T-helper 1 cell (primary cell): ENCODE measurements at regions not wholly inside any gene's neighbourhood (a gene's known extent, or its start where the extent isn't known, plus 50 kb on each side); places are given as distances from the start of the nearest gene placed in this dataset.

Experiments used
- DNase-seq, 5 donors: peaks; one replicate each; pipeline ENCODE4 v3.0.0-alpha.2; 2012 to 2020

DNA sequence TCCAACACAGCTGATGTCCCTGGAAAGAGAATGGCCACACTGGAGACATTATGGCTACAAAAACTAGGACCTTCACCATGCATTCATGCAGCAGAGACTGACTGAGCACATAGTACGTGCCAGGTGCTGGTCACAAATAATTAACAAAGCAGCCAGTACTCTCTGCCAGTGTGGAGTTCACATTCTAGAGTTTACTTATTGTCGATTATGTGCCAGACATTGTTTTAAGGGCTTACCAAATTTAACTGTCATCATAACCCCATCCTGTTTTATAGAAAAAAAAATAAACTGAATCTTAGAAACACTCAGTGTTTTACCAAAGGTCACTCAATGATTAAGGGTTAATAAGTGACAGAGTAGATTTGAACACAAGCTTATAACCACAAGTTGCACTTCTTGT is 143.3 kb downstream of the RRAGC start:
- DNase-seq, result no peak

DNA sequence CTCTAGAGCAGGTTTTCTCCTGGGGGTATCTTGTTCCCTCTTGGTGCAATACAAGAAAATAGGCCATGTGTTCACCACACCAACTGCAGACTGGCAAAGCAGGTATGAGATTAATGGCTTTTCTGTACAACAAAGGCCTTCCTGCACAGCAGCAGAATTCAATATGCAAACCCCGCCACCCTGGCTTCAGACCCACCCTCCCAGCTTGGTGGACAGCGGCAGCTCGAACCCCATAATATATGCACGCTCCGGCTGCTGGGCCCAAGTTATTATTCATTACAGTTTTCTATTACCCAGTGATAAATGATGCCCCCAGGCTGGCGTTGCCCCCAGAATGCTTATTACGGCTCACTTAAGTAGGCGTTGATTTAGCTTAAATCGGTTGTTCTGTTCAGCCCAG is 144.2 kb downstream of the RRAGC start:
- DNase-seq, result no peak

DNA sequence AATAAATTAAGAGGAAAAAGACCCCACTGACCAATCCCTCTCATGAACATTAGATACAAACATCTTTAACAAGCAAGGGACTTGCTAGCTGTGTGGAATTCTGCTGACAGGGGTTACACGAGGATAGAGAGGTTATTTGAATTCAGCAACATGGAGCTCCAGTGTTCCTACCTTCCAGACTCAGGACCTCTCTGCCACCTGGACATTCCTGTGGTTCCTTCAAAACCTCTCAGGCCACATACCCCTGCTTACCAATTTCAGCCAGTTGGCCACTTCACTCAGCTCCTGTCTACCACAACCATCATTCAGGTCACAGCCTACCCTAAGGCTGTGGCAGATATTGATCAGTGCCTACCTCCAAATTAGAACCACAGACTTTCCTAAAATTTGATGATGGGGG is 147.5 kb downstream of the RRAGC start:
- no peak for DNase-seq

DNA sequence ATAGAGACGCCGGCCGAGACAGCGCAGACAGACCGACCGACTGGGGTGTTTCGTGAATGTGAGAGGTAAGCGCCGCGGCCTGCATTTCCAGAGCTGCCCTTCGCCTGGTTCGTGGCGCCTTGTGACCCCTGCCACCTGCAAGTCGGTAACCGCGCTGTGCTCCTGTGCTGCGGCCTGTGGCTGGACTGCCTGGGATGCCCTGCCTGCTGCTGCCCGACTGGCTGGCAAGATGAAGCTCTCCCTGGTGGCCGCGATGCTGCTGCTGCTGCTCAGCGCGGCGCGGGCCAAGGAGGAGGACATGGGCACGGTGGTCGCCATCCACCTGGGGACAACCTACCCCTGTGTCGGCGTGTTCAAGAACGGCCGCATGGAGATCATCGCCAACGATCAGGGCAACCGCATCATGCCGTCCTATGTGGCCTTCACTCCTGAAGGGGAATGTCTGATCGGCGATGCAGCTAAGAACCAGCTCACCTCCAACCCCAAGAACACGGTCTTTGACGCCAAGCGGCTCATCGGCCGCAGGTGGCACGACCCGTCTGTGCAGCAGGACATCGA is 150.8 kb downstream of the RRAGC start:
- no peak for DNase-seq

DNA sequence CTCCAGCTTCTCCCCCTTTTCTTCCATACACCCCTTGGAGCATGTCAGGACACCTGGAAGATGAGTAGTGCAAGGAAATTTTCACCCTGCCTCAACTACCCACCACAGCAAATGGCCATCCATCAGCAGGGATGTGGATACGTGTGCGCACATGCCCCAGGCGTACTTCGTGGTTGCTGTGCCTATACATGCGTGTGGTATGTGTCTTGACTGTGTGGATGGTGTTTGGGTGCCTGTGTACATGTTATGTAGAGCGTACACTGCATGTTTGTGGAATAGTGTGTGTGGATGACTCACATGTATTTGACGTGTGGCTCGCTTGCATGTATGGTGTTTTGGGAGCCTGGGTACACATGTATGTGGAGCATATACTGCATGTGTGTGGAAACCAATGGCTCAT is 158.5 kb downstream of the RRAGC start:
- no peak for DNase-seq

DNA sequence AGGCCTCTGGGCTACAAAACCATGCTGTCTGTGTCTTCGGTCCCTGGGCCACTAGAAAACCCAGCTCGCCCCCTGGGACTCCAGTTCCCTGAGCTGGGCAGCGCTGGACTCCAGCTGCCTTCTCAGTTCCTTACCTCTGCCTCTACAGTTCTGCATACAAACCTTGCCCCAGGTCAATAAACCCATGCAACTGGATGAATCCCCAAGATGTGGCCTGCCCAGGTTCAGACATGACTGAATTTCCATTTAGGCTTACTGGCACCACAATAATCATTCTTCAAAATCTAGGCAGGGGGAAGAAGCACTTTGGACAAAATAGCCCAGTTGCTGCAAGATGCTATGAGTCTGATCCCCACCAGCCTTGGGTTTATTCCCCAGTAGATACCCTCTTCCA is 159.5 kb downstream of the RRAGC start:
- DNase-seq, result no peak

DNA sequence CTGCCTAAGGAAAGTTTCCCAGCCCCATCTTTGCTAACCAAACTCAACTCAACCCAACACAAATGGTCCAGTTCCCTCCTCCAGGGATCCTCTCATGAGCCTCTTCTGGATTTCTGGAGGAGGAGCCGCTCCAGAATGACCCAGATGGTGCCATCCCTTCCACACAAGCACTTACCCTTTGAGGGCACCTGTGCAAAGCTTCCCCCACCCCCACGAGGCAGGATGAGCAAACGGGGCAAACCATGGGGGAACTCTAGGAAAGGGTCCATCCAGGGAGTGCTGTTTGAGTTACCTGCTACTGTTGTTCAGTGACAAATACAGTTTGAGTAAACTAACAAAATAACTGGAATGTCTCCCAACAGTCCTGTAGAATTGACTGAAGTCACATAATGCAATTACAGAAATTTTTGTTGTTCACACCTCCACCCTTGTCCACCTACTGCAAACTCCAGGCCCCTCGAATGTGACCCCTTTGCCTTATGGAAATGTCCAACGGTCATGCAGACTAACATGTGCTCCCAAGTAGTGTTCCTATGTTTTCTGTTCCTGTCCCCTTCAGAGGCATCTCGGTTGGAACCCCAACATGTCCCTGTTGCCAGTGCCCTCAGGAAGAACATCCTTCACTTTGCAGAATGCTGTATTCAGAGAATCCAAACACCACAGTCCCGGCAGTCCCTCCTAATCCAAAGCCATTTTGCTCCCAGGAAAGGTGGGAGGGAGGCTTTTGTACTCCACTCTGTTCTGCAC is 160.1 kb downstream of the RRAGC start:
- no peak for DNase-seq

DNA sequence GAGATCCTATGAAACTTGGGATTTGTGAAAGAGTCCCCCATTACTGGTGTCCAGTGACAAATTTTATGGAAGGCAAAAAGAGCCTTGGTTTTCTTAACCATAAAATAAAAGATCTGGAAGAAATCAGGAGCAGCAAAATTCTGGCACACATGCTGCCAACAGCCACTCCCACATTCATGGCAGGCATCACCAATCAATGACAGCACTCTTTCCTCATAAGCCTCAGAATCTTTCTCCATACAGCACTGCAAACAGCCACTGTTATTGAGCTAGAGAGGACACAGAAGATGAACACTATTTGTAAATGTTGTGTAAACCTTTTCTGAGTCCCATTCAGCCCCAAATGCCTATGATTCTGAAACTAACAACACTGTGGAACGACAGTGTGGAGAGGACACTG is 162.2 kb downstream of the RRAGC start:
- DNase-seq, result no peak

DNA sequence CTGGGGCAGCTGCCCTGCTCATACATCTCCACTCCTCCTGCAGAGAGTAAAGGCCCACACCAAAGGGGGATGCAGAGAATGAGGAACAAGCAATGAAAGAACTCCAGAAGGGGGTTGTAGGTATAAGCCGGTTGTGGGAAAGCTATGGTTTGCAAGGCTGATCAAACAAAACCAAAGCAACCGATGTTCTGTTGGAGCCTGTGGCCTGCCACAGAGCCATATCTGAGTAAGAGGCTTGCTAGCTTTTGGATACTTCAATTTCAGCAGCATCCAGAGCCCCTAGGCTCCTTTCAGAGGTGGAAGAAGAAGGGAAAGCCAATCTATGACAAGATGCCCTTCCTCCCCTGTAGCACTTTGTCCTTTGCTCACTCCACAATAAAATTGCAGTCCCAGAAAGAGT is 163.2 kb downstream of the RRAGC start:
- DNase-seq, result no peak

DNA sequence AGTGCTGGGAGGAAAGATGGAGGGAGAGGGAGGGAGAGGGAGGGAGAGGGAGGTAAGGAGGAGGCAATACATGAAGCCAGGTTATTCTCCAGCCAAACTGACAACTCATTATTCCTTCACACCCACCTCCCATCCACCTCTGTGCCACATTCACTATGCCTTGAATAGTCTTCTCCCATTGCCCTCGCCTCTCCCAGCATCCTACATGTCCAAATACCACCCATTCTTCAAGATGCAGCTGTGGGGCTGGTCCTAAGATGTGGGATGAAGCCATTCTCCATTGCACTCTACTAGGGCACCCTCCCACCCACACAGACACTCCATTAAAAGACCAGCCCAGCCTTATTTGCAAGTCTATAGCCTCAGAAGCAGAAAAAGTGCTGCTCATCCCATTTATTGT is 165.8 kb downstream of the RRAGC start:
- no peak for DNase-seq

DNA sequence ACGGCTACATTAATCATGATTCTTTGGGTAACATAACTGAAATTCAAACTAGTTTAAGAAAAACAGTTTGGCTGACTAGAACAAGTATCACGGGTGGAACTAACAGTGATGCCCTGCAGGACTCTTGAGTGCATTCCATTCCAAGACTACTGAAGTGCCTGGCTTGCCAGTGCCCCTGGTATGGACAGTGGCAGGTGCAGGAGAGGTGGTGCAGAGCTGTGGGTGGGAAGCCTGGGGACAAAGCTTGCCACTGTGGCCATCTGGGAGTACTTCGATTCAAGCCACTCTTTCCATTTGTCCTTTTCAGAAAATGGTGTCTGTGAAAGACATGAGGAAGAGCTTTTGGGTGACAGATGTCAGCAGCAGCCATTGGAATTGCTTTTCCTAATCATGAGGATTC is 166.5 kb downstream of the RRAGC start:
- DNase-seq, result no peak

DNA sequence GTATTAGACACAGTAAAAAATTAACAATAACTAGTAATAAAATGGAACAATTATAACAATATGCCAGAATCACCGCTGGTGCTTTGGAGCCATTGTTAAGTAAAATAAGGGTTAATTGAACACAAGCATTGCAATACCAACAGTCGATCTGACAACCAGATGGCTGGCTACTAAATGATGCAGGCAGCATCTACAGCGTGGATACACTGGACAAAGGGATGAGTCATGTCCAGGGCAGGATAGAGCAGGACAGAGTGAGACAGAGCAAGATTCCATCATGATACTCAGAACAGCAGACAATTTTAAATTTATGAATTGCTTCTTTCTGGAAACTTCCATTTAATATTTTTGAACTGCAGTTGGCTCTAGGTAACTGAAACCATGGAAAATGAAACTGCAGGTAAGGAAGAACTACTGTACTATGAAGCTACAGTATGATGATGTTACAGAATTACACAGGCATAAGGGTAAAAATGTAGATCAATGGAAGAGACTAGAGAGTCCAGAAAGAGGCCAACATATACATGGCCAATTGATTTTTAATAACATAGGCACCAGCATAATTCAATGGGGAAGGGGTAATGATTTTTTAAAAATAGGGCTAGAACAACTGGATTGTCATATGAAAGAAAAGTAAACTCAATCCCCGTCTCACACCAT is 168.7 kb downstream of the RRAGC start:
- DNase-seq, result no peak

DNA sequence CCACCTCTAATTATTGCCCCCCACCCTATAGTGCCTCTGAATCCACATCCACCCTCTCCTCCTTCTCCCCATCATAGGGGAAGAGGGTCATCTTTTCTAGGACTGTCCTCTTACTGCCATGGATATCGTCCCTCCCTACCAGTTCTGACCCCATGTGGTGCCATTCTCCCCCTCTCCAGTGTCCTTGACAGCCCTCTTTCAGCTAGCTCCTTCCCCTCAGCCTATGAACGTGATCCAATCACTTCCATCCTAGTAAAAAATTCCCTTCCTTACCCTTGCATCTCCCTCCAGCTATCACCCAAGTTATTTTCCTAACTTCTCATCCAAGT is 172.7 kb downstream of the RRAGC start:
- no peak for DNase-seq

DNA sequence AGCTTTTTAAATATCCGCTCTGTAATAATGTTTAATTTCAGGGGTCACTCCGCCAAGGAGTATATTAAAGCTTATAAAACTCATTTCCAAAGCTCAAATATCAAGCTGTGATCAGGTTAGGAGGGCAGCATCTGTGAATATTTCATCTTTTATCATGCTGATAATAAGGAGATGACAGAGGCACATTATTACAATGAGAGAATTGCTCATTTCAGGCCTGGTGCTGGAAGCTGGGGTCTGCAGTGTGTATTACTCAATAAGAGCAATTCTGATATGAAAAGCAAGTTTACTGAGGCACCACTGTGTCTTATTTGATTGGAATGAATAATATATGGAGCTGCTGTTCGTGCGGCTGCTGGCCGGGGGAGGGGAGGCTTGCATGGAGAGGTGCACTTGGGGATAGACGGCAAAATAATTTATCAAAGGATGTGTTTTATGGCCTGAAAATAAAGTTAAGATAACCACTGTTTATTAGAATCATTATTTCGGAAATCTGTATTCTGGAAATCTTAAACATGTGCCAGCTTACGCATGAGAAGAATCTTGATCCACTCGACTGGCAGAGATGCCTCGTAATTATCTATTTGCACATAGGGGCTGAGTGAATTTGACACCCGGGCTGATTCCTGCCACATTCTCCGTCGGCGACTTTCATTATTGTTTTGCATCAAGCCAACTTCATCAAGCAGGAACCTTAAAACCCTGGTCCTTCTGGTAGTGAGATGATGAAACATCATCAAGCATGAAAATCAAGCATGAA is 173.2 kb downstream of the RRAGC start:
- no peak for DNase-seq

DNA sequence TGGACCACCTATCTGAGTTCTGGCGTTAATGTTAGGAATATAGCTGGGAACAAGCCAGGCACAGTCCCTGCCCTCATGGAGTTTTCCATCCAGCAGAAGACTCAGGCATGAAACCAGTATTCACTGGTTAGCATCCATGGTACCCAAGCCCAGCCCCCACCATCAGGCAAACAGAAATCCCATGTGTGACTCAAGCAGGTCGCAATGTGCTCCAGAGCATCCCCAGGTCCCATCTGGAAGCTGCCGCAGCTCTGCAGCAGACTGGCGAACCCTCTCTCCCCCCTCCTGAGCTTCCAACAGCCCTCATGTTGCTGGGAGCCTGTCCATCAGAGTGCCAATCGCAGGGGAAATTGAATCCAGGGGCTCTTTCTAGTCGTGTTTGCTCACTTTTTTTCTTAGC is 174.2 kb downstream of the RRAGC start:
- no peak for DNase-seq

DNA sequence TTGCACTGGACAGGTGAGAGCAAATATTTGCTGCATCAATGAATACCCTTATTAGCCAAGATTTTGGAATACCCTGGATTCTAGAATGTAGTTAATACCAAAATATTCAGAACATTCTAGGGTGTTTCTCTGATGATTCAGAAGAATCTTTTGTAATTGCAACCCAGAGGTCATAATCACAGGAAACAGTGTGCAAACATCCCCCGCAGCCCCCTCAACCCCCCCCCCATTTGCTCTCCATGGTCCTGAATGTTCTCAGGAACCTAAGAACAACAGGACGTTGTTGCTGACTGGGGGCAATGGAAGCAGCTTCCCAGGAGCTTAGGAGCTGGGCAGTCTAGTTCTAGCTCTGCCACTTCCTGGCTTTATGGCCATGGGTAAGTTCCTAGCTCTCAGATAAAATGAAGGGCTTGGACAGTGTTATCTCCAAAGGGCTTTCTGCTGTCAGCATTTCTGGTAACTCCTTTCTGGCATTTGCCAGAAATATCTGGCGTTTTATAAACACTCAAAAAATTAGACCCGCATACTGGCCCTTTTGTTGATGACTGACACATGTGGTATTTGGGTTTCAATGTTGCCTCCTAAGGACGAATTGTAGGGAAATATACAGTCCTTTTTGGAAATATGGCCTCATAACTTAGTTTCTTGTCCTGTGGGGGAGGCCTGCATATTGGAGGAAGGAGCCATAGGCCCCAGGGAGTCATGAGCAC is 178.6 kb downstream of the RRAGC start:
- DNase-seq, result no peak

DNA sequence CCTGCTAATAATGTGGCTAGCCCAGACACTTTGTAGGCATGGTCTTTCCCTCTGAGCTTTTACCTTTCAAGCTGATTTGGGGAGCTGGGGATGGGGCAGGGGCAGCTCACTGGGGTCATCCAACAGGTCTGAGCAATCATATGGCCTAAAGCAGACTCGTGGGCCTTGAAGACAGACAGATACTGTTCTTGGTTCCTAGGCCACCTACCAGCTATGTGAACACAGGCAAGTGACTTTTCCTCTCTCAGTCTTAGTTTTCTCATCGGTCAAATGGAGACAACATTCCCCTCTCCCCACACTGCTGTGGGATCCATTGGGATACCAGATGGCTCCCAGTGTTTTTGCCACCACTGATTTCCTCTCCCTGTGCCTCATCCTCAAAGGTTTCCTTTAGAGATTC is 181.8 kb downstream of the RRAGC start:
- no peak for DNase-seq

DNA sequence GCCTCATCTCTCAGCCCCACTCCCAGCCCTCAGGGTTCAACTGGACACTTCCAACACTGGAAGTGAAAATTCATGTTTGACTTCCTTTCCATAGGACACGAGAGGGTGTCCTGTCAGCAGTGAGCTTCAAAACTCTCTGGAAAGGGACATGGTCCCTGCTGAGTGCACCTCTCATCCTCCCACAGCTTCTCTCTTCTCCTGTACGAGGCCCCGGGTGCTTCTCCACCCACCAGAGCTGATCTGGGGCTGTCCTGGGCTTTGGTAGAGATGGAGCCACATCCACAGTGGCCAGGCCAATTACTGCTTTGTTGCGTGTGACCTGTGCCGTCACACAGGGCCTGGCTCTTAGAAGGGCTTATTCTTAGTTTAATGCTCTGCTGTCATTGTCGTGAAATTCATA is 182.3 kb downstream of the RRAGC start:
- no peak for DNase-seq

DNA sequence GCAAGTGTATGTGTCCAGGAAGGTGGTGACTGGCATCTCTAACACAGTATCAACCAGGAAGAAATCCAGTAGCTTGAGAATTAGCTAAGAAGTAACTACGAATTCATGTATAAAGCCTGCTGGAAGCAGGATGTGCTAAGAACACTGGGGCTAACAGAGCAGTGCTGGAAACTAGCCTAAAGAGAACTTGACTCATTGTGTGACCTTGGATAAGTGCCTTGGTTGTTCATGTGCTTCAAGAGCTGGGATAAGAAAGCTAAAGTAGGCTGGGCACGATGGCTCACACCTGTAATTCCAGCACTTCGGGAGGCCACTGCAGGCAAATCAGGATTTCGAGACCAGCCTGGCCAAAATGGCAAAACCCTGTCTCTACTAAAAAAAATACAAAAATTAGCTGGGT is 186.9 kb downstream of the RRAGC start:
- no peak for DNase-seq

DNA sequence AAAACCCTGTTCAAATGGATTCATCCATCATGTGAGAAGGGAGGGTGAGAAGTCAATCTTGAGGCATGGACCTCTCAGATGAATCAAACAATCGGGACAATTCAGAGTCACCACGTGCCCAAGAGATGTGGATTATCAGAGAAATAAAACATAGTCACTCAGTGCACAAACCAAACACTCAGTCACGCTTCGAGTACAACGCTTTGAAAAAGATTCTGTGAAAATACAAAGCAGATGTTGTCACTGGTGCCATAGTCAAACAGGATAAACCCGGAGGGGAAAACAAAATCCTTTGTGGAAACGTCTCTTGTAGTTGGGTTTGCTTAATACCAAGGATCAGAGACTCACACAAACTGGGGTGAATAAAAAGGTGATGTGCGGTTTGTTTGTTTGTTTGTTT is 188.4 kb downstream of the RRAGC start:
- no peak for DNase-seq

DNA sequence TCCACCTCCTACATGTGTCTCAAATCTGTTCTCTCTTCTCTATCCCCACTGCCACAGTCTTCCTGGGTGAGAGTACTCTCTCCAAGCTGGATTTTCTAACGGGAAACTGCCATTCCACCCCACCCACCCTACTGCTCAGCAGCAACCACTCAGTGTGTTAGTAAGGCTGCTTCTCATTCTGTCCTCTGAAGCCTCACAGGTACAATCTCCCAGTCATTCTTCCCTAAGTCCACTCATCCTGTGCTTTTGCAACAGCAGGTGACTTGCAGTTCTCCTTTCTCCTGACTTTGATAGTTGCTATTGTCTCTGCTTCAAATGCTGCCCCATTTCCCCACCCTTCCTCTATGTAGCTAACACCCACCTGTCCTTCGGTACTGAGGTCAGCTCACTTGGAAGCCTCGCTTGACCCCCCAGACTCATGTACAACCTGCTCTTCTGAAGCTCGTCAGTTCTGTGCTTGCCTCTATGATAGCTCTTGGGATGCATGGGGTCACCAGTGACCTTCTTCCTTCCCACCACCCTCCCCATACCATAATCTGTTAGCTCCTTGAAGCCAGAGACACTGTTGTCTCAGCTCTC is 188.9 kb downstream of the RRAGC start:
- DNase-seq, result no peak

DNA sequence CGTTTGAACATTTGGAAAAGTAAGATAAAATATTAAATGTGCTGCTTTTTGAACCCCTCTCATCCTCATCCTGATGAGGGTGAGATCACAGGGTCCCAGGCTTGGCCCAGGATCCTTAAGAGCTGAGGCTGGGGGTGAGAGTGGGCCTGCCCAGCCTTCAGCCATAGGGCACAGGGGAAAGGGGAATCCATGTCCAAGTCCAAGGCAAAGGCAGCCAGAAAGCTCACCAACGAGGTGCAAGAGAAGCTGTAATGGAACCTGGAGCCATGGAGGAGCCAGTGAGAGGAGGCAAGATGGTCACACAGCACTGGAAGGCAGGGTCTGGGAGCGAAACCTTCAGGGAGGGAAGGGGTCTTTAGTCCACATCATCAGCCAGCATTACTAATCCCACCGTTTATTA is 191.9 kb downstream of the RRAGC start:
- DNase-seq, result no peak

DNA sequence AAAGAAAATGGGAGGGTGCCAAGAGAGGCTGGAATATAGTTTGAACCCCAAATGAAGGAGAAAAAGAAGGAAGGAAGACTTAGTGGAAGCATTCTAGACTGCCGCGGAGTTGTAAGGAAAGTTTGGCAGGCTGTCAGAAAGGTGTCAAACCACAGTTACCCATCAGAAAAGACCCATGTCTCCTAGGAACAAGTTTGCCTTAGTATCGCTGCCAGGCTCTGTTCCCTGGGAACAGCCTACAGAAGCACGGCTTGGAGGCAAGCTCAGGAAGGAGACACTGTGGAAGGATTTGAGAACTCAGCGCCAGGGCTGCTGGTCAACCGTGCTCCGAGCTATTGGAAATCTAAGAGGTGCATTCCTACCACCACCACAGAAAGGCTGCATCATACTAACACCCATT is 197.4 kb downstream of the RRAGC start:
- no peak for DNase-seq
